Testis (tissue), 2 donors: ENCODE measurements at regions not wholly inside any gene's neighbourhood (a gene's known extent, or its start where the extent isn't known, plus 50 kb on each side); places are given as distances from the start of the nearest gene placed in this dataset.
"Not testable (repeated sequence)": the region's sequence is repeated elsewhere in the genome, so short reads cannot be mapped to it uniquely, and the experiment has no call there.

ENCODE experiments used
- DNase-seq: peaks from one replicate; pipeline ENCODE4 v3.0.0-alpha.2; 2019
- H3K27ac ChIP-seq, 2 donors: fragments of 200-600 bp; sonication (generic); one replicate each; pipeline ENCODE4 v1.5.1; 2019
- H3K27me3 ChIP-seq: fragments of 200-600 bp; sonication (generic); one replicate; pipeline ENCODE4 v1.5.1; 2019
- H3K36me3 ChIP-seq: fragments of 200-600 bp; sonication (generic); one replicate; pipeline ENCODE4 v1.5.1; 2017; ENCODE audit warnings: low read depth; ENCODE audit errors: missing control alignments
- H3K4me1 ChIP-seq: fragments of 200-600 bp; sonication (generic); one replicate; pipeline ENCODE4 v1.5.1; 2019
- H3K4me3 ChIP-seq, 2 donors: fragments of 200-600 bp; sonication (generic); one replicate each; pipeline ENCODE4 v1.5.1; 2017 to 2019
- H3K9me3 ChIP-seq: fragments of 200-600 bp; sonication (generic); one replicate; pipeline ENCODE4 v1.5.1; 2017
- CTCF ChIP-seq, 3 experiments: fragments of 450-650 bp in 2 of 3; fragments of 200-600 bp in 1 of 3; sonication (generic) in 1 of 3; IDR thresholded peaks; one replicate each; pipeline ENCODE4 v1.5.1; 2016 to 2019; ENCODE audit warnings: antibody characterized with exemption in 3 of 3, mild to moderate bottlenecking in 2 of 3, moderate library complexity in 1 of 3
- POLR2A ChIP-seq: fragments of 450-650 bp; IDR thresholded peaks from one replicate; pipeline ENCODE4 v1.6.1; 2017; ENCODE audit warnings: antibody characterized with exemption, mild to moderate bottlenecking, moderate library complexity
- WGBS, 2 donors: methylation state at CpG; one replicate each; pipeline ENCODE4 v1.1.5; 2018; 5-methylcytosine and 5-hydroxymethylcytosine counted together
- intact Hi-C: fragments of 100-400 bp; cut with DNase I; formaldehyde crosslinking; loops from one replicate; pipeline ENCODE4 v1.15.1; 2023; ENCODE audit warnings: low total_unique reads

GRCh38 chr5:86716121-86716520, 98.4 kb downstream of the COX7C start:
- 83 to 85% methylated on average over 2 of the region's 2 CpGs for WGBS, 2 donors
- H3K27ac ChIP-seq = no peak overlapping the region
- DNase-seq = no peak
- intact Hi-C loops = no loop called here
- no peaks in the 10 kb centered on the region for H3K4me1 ChIP-seq
- H3K9me3 ChIP-seq = no peaks in the 10 kb centered on the region
- no peak overlapping the region for H3K4me3 ChIP-seq
- H3K27me3 ChIP-seq = no peaks in the 10 kb centered on the region
- H3K36me3 ChIP-seq = no peaks in the 10 kb centered on the region
- TF ChIP-seq POLR2A = no peak
- TF ChIP-seq CTCF (IDR thresholded peaks at IDR 0.05) = no peak

- H3K27me3 ChIP-seq, intact Hi-C loops, H3K4me3 ChIP-seq, H3K36me3 ChIP-seq, H3K4me1 ChIP-seq, H3K27ac ChIP-seq, H3K9me3 ChIP-seq, DNase-seq: not testable (repeated sequence)
- 93 to 97% methylated on average over 17 to 20 of the region's 20 CpGs for WGBS, 2 donors
Observed at GRCh38 chr5:86731319-86732117, 113.8 kb downstream of the COX7C start.

- intact Hi-C loops = no loop called here
- Histone ChIP-seq H3K36me3 (no peaks in the 10 kb centered on the region), H3K27ac (no peak overlapping the region), H3K4me1 (no peaks in the 10 kb centered on the region), H3K27me3 (no peaks in the 10 kb centered on the region), H3K9me3 (no peaks in the 10 kb centered on the region), H3K4me3 (no peak overlapping the region)
- TF ChIP-seq POLR2A (no peak), CTCF (IDR thresholded peaks at IDR 0.05) (no peak)
- 92 to 93% methylated on average over 2 of the region's 2 CpGs for WGBS, 2 donors
- no peak for DNase-seq
Observed at GRCh38 chr5:86735370-86735769, 117.6 kb downstream of the COX7C start.

GRCh38 chr5:86737579-86737978, 119.8 kb downstream of the COX7C start:
- TF ChIP-seq CTCF (IDR thresholded peaks at IDR 0.05) (no peak), POLR2A (no peak)

GRCh38 chr5:86748538-86749105, 130.9 kb downstream of the COX7C start:
- 47 to 66% methylated on average over 3 of the region's 3 CpGs for WGBS, 2 donors
- Histone ChIP-seq H3K4me3 (no peak overlapping the region), H3K36me3 (no peaks in the 10 kb centered on the region), H3K27me3 (no peaks in the 10 kb centered on the region), H3K27ac (no peak overlapping the region), H3K4me1 (no peaks in the 10 kb centered on the region), H3K9me3 (no peaks in the 10 kb centered on the region)
- TF ChIP-seq CTCF (IDR thresholded peaks at IDR 0.05) (no peak), POLR2A (no peak)
- intact Hi-C loops = no loop called here
- no peak for DNase-seq

More at GRCh38 chr5:86737579-86737978, 119.8 kb downstream of the COX7C start:
- no peaks in the 10 kb centered on the region for H3K4me1 ChIP-seq
- no peaks in the 10 kb centered on the region for H3K9me3 ChIP-seq
- H3K27me3 ChIP-seq = no peaks in the 10 kb centered on the region
- DNase-seq = no peak
- no peaks in the 10 kb centered on the region for H3K36me3 ChIP-seq
- H3K4me3 ChIP-seq = no peak overlapping the region
- no peak overlapping the region for H3K27ac ChIP-seq
- intact Hi-C loops = no loop called here
- WGBS, 2 donors = 94 to 96% methylated on average over 1 of the region's 1 CpG
